ENCODE measurements at regions not wholly inside any gene's neighbourhood (a gene's known extent, or its start where the extent isn't known, plus 50 kb on each side); places are given as distances from the start of the nearest gene placed in this dataset.

DNA sequence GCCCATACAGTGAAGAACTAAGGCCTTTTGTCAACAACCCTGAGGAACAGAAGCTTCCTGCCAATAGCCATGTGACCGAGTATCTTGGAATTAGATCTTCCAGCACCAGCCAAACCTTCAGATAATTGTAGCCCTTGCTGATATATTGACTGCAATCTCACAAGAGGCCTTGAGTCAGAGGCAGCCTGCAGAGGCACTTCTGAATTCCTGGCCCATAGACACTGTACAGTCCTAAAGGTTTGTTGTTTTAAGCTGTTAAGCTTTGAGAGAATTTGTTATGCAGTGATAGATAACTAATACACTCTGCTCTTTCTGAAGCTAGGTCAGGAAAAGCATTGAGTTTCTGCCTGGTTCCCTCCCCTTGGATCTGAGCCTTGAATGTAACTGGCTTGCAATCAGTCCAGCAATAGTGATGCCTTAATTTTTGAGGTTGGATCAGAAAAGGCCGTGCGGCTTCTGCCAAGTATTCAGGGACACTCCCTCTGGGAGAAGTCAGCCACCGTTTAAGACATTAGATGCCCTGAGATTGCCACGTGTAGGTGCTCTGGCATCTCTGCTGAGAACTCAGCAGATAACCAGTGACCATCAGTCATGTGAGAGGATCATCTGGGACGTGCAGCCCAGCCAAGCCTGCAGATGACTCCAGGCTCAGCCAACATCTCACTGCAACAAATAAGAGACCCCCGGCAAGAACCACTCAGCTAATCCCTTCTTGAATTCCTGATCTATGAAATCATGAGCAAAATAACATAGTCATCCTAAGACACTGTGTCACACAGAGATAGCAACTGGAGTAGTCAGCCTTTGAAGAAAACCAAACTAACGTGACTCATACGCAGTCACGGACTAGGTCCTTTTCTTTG lies 126.8 kb upstream of the STC2 start:
- no peak for TF ChIP-seq EZH2phosphoT487 (IDR thresholded peaks at IDR 0.05; ENCODE audit: low read depth)
- no peak for TF ChIP-seq CTCF (IDR thresholded peaks at IDR 0.05; ENCODE audit: low read depth, low read length)
